ENCODE measurements at regions not wholly inside any gene's neighbourhood (a gene's known extent, or its start where the extent isn't known, plus 50 kb on each side); places are given as distances from the start of the nearest gene placed in this dataset.

GRCh38 chr1:95554408-95554807, 320.4 kb downstream of the RWDD3 start:
- no peak for DNase-seq
- Mint-ChIP-seq H3K4me3 (no peak overlapping the region), H3K27me3 (ENCODE audit: low read depth) (no peaks in the 10 kb centered on the region), H3K9me3 (peaks cover 19% of the 10 kb centered on the region), H3K27ac (no peak overlapping the region), H3K36me3 (ENCODE audit: low read depth) (no peaks in the 10 kb centered on the region), H3K4me1 (ENCODE audit: low read depth) (no peaks in the 10 kb centered on the region)
- intact Hi-C loops (cut with micrococcal nuclease): no loop called here
- CTCF ChIA-PET: no interaction called here

- Mint-ChIP-seq H3K36me3 (ENCODE audit: low read depth) (no peaks in the 10 kb centered on the region), H3K27me3 (ENCODE audit: low read depth) (no peaks in the 10 kb centered on the region), H3K27ac (no peak overlapping the region), H3K4me3 (no peak overlapping the region), H3K9me3 (peaks cover 19% of the 10 kb centered on the region), H3K4me1 (ENCODE audit: low read depth) (no peaks in the 10 kb centered on the region)
- intact Hi-C loops (cut with micrococcal nuclease): no loop called here
- no peak for DNase-seq
- CTCF ChIA-PET: no interaction called here
Observed at GRCh38 chr1:95558791-95559190, 324.8 kb downstream of the RWDD3 start.

- DNase-seq: no peak
- intact Hi-C loops (cut with micrococcal nuclease): no loop called here
- no peaks in the 10 kb centered on the region for H3K27me3 Mint-ChIP-seq (ENCODE audit: low read depth)
- CTCF ChIA-PET: no interaction called here
- H3K27ac Mint-ChIP-seq: no peak overlapping the region
- H3K9me3 Mint-ChIP-seq: peaks cover 19% of the 10 kb centered on the region
- H3K4me1 Mint-ChIP-seq (ENCODE audit: low read depth): no peaks in the 10 kb centered on the region
- no peak overlapping the region for H3K4me3 Mint-ChIP-seq
- no peaks in the 10 kb centered on the region for H3K36me3 Mint-ChIP-seq (ENCODE audit: low read depth)
Observed at GRCh38 chr1:95561346-95561745, 327.3 kb downstream of the RWDD3 start.

- no peak overlapping the region for H3K4me3 Mint-ChIP-seq
- DNase-seq: no peak
- CTCF ChIA-PET: no interaction called here
Observed at GRCh38 chr1:95562230-95562629, 328.2 kb downstream of the RWDD3 start.

GRCh38 chr1:95572002-95572401, 338.0 kb downstream of the RWDD3 start:
- H3K4me1 Mint-ChIP-seq (ENCODE audit: low read depth): no peaks in the 10 kb centered on the region
- peaks cover 5% of the 10 kb centered on the region for H3K9me3 Mint-ChIP-seq

More at GRCh38 chr1:95562230-95562629, 328.2 kb downstream of the RWDD3 start:
- H3K27me3 Mint-ChIP-seq (ENCODE audit: low read depth): no peaks in the 10 kb centered on the region
- H3K9me3 Mint-ChIP-seq: peaks cover 17% of the 10 kb centered on the region
- H3K4me1 Mint-ChIP-seq (ENCODE audit: low read depth): no peaks in the 10 kb centered on the region
- intact Hi-C loops (cut with micrococcal nuclease): no loop called here
- H3K36me3 Mint-ChIP-seq (ENCODE audit: low read depth): no peaks in the 10 kb centered on the region
- no peak overlapping the region for H3K27ac Mint-ChIP-seq

GRCh38 chr1:95572962-95573361, 339.0 kb downstream of the RWDD3 start:
- no peaks in the 10 kb centered on the region for H3K27me3 Mint-ChIP-seq (ENCODE audit: low read depth)
- H3K4me1 Mint-ChIP-seq (ENCODE audit: low read depth): no peaks in the 10 kb centered on the region
- no peak for DNase-seq
- intact Hi-C loops (cut with micrococcal nuclease): no loop called here
- no peak overlapping the region for H3K27ac Mint-ChIP-seq
- CTCF ChIA-PET: no interaction called here
- H3K4me3 Mint-ChIP-seq: no peak overlapping the region
- H3K36me3 Mint-ChIP-seq (ENCODE audit: low read depth): no peaks in the 10 kb centered on the region
- H3K9me3 Mint-ChIP-seq: peaks cover 5% of the 10 kb centered on the region

More at GRCh38 chr1:95572002-95572401, 338.0 kb downstream of the RWDD3 start:
- DNase-seq: no peak
- Mint-ChIP-seq H3K4me3 (no peak overlapping the region), H3K36me3 (ENCODE audit: low read depth) (no peaks in the 10 kb centered on the region), H3K27me3 (ENCODE audit: low read depth) (no peaks in the 10 kb centered on the region), H3K27ac (no peak overlapping the region)
- CTCF ChIA-PET: no interaction called here
- intact Hi-C loops (cut with micrococcal nuclease): no loop called here

- Mint-ChIP-seq H3K4me3 (no peak overlapping the region), H3K4me1 (ENCODE audit: low read depth) (no peaks in the 10 kb centered on the region), H3K27me3 (ENCODE audit: low read depth) (no peaks in the 10 kb centered on the region), H3K27ac (no peak overlapping the region), H3K9me3 (peaks cover 5% of the 10 kb centered on the region), H3K36me3 (ENCODE audit: low read depth) (no peaks in the 10 kb centered on the region)
- CTCF ChIA-PET: no interaction called here
- DNase-seq: no peak
- intact Hi-C loops (cut with micrococcal nuclease): no loop called here
Observed at GRCh38 chr1:95575291-95575690, 341.3 kb downstream of the RWDD3 start.

- no peak for DNase-seq
Observed at GRCh38 chr1:95578462-95578861, 344.5 kb downstream of the RWDD3 start.

GRCh38 chr1:95582191-95582590, 348.2 kb downstream of the RWDD3 start:
- CTCF ChIA-PET: no interaction called here
- no peak overlapping the region for H3K4me3 Mint-ChIP-seq
- no peaks in the 10 kb centered on the region for H3K4me1 Mint-ChIP-seq (ENCODE audit: low read depth)
- H3K27me3 Mint-ChIP-seq (ENCODE audit: low read depth): no peaks in the 10 kb centered on the region
- H3K36me3 Mint-ChIP-seq (ENCODE audit: low read depth): no peaks in the 10 kb centered on the region
- H3K27ac Mint-ChIP-seq: no peak overlapping the region
- no peaks in the 10 kb centered on the region for H3K9me3 Mint-ChIP-seq
- intact Hi-C loops (cut with micrococcal nuclease): no loop called here
- no peak for DNase-seq

More at GRCh38 chr1:95578462-95578861, 344.5 kb downstream of the RWDD3 start:
- intact Hi-C loops (cut with micrococcal nuclease): no loop called here
- Mint-ChIP-seq H3K9me3 (peaks cover 3% of the 10 kb centered on the region), H3K27ac (no peak overlapping the region), H3K27me3 (ENCODE audit: low read depth) (no peaks in the 10 kb centered on the region), H3K36me3 (ENCODE audit: low read depth) (no peaks in the 10 kb centered on the region), H3K4me3 (no peak overlapping the region), H3K4me1 (ENCODE audit: low read depth) (no peaks in the 10 kb centered on the region)
- CTCF ChIA-PET: no interaction called here

GRCh38 chr1:95582746-95583145, 348.7 kb downstream of the RWDD3 start:
- no peak for DNase-seq
- H3K27ac Mint-ChIP-seq: no peak overlapping the region
- CTCF ChIA-PET: no interaction called here
- H3K36me3 Mint-ChIP-seq (ENCODE audit: low read depth): no peaks in the 10 kb centered on the region
- H3K27me3 Mint-ChIP-seq (ENCODE audit: low read depth): no peaks in the 10 kb centered on the region
- no peak overlapping the region for H3K4me3 Mint-ChIP-seq
- H3K9me3 Mint-ChIP-seq: no peaks in the 10 kb centered on the region
- H3K4me1 Mint-ChIP-seq (ENCODE audit: low read depth): no peaks in the 10 kb centered on the region
- intact Hi-C loops (cut with micrococcal nuclease): no loop called here

- intact Hi-C loops (cut with micrococcal nuclease): no loop called here
- H3K4me1 Mint-ChIP-seq (ENCODE audit: low read depth): no peaks in the 10 kb centered on the region
- no peak for DNase-seq
Observed at GRCh38 chr1:95583661-95584210, 349.7 kb downstream of the RWDD3 start.

GRCh38 chr1:95584315-95584714, 350.3 kb downstream of the RWDD3 start:
- no peak overlapping the region for H3K27ac Mint-ChIP-seq
- H3K4me3 Mint-ChIP-seq: no peak overlapping the region
- CTCF ChIA-PET: no interaction called here
- DNase-seq: no peak
- H3K4me1 Mint-ChIP-seq (ENCODE audit: low read depth): no peaks in the 10 kb centered on the region
- H3K9me3 Mint-ChIP-seq: no peaks in the 10 kb centered on the region
- H3K36me3 Mint-ChIP-seq (ENCODE audit: low read depth): no peaks in the 10 kb centered on the region
- intact Hi-C loops (cut with micrococcal nuclease): no loop called here
- H3K27me3 Mint-ChIP-seq (ENCODE audit: low read depth): no peaks in the 10 kb centered on the region

More at GRCh38 chr1:95583661-95584210, 349.7 kb downstream of the RWDD3 start:
- H3K27me3 Mint-ChIP-seq (ENCODE audit: low read depth): no peaks in the 10 kb centered on the region
- H3K4me3 Mint-ChIP-seq: no peak overlapping the region
- no peaks in the 10 kb centered on the region for H3K9me3 Mint-ChIP-seq
- H3K36me3 Mint-ChIP-seq (ENCODE audit: low read depth): no peaks in the 10 kb centered on the region
- CTCF ChIA-PET: no interaction called here
- no peak overlapping the region for H3K27ac Mint-ChIP-seq

GRCh38 chr1:95604771-95605170, 370.8 kb downstream of the RWDD3 start:
- Mint-ChIP-seq H3K27me3 (ENCODE audit: low read depth) (no peaks in the 10 kb centered on the region), H3K27ac (no peak overlapping the region), H3K36me3 (ENCODE audit: low read depth) (no peaks in the 10 kb centered on the region), H3K4me1 (ENCODE audit: low read depth) (no peaks in the 10 kb centered on the region), H3K4me3 (no peak overlapping the region), H3K9me3 (peaks cover 10% of the 10 kb centered on the region)
- intact Hi-C loops (cut with micrococcal nuclease): no loop called here
- CTCF ChIA-PET: no interaction called here
- DNase-seq: no peak
